NCI-H345 treated with DMSO at 0.1 percent for 48 hours (cell line): ENCODE measurements at regions not wholly inside any gene's neighbourhood (a gene's known extent, or its start where the extent isn't known, plus 50 kb on each side); places are given as distances from the start of the nearest gene placed in this dataset.

Experiments used
- DNase-seq: peaks from one replicate; lab custom pipeline; 2025; ENCODE audit not compliant: unreplicated experiment; lab: John Stamatoyannopoulos, UW

DNA sequence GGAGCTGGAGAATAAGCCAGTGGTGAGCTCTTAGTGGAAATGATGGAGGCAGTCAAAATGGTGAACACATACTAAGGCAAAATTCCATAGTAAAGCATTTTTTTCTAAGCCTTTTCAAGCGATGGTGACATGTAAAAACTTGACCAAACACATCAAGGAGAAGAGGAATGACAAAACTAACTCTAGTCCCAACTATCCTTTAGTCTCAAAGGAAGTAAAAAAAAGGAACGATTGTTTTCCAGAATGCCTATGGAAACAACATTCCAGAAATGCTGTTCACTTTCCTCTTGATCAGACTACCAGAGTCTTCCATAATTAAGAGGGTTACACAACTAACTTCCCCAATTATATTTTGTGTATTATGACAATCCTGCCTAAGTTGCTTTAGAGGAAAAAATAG is 715.6 kb downstream of the EPHA4 start:
- DNase-seq: no peak

GRCh38 chr2:220857368-220857767 is 714.7 kb downstream of the EPHA4 start:
- no peak for DNase-seq

DNA sequence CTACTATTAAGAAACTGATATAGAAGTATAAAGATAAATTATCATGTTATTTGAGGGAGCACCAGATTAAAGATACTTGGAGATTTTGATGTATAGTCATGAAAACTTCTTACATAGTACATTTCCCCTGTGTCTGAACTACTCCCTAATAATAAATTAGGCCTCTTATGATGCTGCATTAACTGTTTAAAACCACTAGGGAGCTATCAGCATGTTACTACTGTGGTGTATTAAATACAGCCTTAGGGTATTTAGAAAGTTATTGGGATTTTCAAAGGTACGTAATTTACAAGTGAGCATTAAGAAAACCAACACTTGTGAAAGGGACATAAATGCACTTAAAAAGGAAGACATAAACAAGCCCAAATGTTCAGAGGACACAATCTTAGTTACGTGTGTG is 714.0 kb downstream of the EPHA4 start:
- DNase-seq: no peak

DNA sequence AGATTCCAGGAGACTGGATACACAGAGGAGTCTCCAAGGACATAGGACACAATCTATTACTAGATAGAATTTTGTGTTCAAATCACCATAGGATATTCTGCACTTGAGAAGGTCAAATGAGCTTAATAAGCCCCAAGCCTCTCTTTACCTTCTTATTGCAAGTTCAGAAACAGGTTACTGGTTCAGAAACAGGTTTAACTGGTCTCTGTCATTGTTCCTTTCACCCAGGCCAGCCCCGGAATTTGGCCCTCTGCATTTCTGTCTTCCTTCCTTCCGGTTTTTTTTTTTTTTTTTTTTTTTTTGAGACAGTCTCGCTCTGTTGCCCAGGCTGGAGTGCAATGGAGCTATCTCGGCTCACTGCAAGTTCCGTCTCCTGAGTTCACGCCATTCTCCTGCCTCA is 700.2 kb downstream of the EPHA4 start:
- no peak for DNase-seq

GRCh38 chr2:220876080-220876824 is 695.9 kb downstream of the EPHA4 start:
- no peak for DNase-seq

DNA sequence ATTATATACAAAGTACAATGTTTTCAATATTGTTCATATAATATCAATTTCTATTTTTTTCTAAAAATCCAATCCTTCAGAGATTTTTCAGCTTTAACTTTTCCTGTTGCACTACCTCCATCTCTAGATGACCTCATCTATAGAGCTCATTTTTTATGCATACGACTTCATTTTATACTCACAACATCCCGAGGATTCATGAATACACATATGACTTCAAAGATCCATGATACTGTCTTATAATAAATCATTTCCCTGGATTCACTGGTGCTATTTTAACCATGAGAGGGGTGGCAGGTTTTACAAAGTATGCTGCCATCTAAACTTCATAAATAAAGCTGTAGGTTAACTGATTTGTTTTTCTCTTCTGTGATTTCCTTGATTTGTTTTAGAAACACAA is 694.6 kb downstream of the EPHA4 start:
- DNase-seq: no peak

- DNase-seq: no peak
These were observed 694.2 kb downstream of the EPHA4 start for GRCh38 chr2:220877897-220878296.

DNA sequence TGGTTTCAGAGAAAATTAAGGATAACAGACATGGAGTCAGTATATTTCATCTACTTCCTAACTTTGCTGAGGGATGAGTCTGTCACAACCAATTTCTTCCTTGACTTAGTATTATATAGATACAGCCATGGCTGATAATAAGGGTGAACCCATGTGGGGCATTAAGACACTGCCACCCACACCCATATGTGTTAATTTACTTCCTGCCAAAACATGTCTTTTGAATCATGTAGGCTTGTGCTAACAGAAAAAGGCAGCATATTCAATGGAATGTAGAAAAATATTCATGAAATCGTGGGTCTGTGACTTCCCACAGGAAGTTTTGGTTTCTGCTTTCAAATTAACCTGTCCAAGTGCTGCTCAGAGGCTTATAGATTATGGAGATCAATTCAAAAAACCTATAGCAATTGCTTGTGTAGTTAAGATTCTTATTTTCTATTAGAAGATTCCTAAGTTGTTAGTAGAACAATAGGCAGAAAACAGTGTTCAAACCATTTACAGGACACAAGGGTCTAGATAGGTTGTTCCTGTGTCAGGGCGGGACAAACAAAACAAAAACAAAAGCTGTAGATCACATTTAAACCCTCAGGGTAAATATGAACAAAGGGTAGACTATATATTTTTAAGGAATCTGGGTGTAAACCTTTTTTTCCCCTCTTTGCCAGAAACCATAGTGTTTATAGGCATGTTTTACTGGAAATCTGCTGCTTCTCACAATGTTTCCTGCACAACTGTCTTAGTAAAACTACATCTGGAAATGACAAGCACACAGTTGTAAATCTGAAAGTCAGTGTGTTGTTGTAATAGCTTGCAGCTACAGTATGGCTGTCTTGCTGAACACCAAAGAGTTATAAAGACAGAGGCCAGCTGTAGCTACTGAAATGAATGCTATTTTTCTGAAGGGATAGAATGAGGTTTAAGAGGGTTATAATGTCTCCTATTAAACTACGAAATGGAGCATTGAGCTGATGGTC is 691.2 kb downstream of the EPHA4 start:
- no peak for DNase-seq

DNA sequence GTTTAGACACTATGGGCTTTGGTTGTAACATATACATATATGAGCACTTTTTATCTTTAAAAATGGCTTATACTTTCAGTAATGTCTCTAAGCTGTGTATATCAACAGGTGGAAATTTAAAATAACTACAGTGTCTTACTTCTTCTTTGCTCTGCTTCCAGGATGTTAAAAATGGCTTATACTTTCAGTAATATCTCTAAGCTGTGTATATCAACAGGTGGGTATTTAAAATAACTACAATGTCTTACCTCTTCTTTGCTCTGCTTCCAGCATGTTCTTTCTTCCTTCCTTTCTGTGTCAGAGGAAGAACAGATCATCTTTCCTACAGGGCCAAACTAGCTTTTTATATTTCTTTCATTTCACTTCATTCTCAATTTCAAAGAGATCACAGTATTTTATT is 689.6 kb downstream of the EPHA4 start:
- no peak for DNase-seq

DNA sequence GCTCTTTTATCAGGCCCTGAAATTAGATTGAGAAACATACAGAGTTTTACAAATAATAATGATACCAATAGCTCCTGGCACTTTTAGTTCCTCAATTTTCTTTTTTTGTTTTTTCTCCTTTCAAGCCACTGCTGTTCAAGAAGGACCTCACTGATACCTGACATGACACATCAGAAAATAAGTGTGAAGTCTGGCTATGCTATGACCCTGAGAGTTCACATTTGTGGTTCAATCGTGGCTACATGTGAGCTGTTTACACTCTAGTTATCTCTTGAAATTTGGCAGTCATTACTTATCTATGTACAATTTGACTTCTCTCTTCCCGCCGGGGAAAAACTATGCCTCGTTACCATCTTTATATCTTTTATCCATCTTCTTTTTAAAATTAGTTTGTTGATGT is 686.5 kb downstream of the EPHA4 start:
- DNase-seq: no peak

DNA sequence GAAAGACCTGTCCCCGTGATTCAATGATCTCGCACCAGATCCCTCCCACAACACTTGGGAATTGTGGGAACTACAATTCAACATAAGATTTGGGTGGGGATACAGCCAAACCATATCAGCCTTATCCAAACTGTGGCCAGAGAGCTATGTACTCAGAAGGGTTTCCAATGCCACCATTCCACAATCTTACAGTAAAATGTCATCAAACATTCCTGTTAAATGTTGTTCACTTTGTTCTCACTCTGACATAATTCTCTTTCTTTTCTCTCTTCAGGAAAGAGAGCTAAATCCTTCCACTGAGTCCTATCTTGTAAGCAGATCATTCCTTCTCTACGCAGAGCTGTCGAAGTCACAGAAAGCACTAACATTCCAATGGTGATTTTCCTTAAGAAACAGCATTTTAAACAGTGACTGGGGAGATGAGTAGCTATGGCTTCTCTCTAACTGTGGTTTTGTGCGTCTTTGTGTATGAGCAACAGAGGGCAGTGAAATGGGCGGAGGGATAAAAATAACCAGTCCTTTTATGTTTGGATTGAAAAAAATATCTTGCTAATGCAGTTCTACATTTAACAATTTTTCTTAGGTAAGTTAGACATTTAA is 684.7 kb downstream of the EPHA4 start:
- no peak for DNase-seq

DNA sequence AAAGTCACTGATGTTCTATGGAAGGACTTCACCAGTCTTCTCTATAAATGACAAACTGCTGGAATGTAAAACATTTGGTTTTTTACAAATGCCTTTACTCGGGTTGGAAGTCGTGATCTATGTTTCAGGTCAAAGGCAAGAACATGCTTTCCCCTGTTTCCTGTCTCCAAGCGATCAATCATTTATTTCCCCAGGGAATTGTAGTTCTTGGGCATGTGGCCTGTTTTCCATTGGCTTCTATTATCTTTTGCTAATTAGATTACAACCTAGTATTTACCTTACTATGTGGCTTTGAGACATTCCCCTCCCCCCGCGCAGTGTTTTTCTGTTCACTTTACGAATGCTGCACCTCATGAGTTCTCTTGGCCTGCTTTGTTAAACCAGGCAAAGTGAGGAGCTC is 684.2 kb downstream of the EPHA4 start:
- DNase-seq: no peak

GRCh38 chr2:220890931-220891330 is 681.2 kb downstream of the EPHA4 start:
- no peak for DNase-seq

DNA sequence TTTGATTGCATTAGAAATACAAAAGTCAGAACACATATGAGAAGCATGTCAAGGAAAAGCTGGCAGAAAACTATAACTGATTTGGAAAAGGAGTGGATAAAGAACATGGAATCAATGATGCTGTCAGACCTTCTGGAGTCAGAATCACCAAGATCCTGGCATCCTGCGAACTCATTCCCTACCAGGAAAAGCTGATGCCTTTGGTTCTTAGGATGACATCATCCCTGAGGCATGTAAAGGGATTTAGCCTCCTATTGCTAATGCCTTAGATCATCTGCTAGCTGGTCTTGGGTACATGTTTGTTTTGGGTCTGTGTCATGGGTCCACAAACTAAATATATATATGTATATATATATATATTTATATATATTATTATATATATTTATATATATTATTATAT is 680.7 kb downstream of the EPHA4 start:
- DNase-seq: no peak

GRCh38 chr2:220892018-220892634 is 680.0 kb downstream of the EPHA4 start:
- DNase-seq: no peak

- DNase-seq: no peak
These were observed 678.7 kb downstream of the EPHA4 start for GRCh38 chr2:220893411-220893810.

GRCh38 chr2:220894069-220894468 is 678.0 kb downstream of the EPHA4 start:
- DNase-seq: no peak

DNA sequence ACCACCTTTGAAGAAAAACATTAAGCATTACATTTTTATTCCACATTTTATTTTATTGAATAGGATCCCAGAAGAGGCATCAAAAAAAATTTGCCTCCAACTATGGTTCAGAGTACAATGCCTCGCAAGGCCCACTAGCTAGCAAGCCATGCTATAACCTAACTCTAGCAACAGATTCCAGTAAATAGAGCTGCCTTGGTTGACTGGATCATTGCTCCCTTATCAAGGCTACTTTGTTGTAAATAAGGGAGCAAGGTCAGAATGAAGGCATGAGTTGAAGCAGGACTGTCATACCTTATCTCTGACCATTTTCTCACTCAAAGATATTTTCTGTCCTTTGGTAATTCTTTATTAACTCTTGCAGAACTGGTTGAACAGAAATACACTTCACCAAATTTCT is 672.6 kb downstream of the EPHA4 start:
- DNase-seq: no peak

DNA sequence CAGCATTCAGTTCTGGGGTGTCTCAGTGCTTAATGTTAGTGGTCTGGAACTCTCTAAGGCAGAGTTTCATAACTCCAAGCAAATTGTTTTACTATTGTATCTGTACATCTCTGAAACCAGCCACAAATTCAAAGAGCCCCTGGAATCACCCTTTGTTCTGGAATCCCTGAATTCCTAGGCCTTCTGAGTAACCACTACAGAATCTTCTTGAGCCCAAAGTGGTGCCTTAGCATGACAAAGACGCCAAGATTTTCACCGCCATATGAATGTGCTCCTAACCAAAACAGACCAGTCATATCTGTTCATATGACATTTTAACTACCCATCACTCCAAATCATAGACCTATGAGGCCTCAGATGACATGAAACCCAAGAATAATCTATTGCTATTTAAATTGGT is 668.1 kb downstream of the EPHA4 start:
- DNase-seq: no peak

DNA sequence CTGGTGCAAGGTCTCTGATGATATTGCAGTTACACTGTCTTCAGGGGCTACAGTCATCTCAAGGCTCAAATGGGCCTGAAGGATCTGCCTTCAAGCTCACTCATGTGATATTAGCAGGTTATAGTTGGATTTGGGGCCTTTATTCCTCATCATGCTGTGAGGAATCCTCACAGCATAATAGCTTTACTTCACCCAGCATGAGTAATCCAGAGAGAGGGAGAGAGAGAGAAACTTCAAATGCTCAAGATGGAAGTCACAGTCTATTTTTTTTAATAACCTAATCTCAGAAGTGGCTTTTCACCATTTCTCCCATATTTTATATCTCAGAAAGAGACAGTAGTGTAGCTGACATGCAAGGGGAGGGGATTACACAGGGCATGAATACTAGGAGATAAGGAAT is 658.7 kb downstream of the EPHA4 start:
- DNase-seq: no peak

- no peak for DNase-seq
These were observed 656.9 kb downstream of the EPHA4 start for GRCh38 chr2:220915092-220915623.
